Osteocyte (in vitro differentiated cells): ENCODE measurements at regions not wholly inside any gene's neighbourhood (a gene's known extent, or its start where the extent isn't known, plus 50 kb on each side); places are given as distances from the start of the nearest gene placed in this dataset.
"Not testable (repeated sequence)": the region's sequence is repeated elsewhere in the genome, so short reads cannot be mapped to it uniquely, and the experiment has no call there.

Experiments used
- DNase-seq: peaks from one replicate; pipeline ENCODE4 v3.0.0; 2021; ENCODE audit warnings: mixed read lengths; ENCODE audit not compliant: unreplicated experiment; ENCODE audit errors: extremely low spot score
- H3K27ac Mint-ChIP-seq: one replicate; pipeline ENCODE4 v1.8.0; 2021; ENCODE audit warnings: mild to moderate bottlenecking, mixed read lengths; ENCODE audit not compliant: unreplicated experiment
- H3K27me3 Mint-ChIP-seq: one replicate; pipeline ENCODE4 v1.8.0; 2021; ENCODE audit warnings: mixed read lengths; ENCODE audit not compliant: unreplicated experiment
- H3K36me3 Mint-ChIP-seq: one replicate; pipeline ENCODE4 v1.8.0; 2021; ENCODE audit warnings: mixed read lengths; ENCODE audit not compliant: unreplicated experiment
- H3K4me1 Mint-ChIP-seq: one replicate; pipeline ENCODE4 v1.8.0; 2021; ENCODE audit warnings: mixed read lengths; ENCODE audit not compliant: unreplicated experiment
- H3K4me3 Mint-ChIP-seq: one replicate; pipeline ENCODE4 v1.8.0; 2021; ENCODE audit warnings: mild to moderate bottlenecking, moderate library complexity, mixed read lengths; ENCODE audit not compliant: unreplicated experiment
- H3K9me3 Mint-ChIP-seq: one replicate; pipeline ENCODE4 v1.8.0; 2021; ENCODE audit warnings: mixed read lengths; ENCODE audit not compliant: unreplicated experiment
- TF ChIP-seq, protein P1 (sequence below): fragments of 200-600 bp; sonication (generic); IDR thresholded peaks from 2 replicates; pipeline ENCODE4 v1.5.0; 2021; ENCODE audit warnings: antibody characterized with exemption, mild to moderate bottlenecking, moderate library complexity

DNA sequence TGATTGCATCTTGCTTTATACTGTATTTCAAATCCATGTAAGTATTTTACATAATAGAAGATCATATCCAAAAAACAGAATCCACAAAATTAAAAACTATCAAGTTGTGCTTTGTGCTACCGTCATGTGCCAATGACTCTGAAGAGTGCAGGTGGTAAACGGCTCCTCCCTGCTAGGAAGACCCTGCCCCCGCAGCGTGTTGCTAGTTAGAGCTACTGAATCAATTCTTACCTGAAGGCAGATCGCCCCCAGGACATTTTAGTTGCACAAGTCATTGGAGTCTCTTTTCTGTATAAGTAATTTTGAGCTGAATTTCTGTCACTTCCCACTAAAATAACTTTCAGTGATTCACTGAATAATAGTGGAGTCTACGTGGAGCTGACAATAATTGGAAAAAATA, 599.5 kb upstream of the ZFP42 start:
- peaks cover 26% of the 10 kb centered on the region for H3K4me1 Mint-ChIP-seq
- no peak overlapping the region for H3K27ac Mint-ChIP-seq
- H3K9me3 Mint-ChIP-seq: no peaks in the 10 kb centered on the region
- no peak overlapping the region for H3K4me3 Mint-ChIP-seq
- no peaks in the 10 kb centered on the region for H3K36me3 Mint-ChIP-seq
- TF ChIP-seq, protein P1, sequence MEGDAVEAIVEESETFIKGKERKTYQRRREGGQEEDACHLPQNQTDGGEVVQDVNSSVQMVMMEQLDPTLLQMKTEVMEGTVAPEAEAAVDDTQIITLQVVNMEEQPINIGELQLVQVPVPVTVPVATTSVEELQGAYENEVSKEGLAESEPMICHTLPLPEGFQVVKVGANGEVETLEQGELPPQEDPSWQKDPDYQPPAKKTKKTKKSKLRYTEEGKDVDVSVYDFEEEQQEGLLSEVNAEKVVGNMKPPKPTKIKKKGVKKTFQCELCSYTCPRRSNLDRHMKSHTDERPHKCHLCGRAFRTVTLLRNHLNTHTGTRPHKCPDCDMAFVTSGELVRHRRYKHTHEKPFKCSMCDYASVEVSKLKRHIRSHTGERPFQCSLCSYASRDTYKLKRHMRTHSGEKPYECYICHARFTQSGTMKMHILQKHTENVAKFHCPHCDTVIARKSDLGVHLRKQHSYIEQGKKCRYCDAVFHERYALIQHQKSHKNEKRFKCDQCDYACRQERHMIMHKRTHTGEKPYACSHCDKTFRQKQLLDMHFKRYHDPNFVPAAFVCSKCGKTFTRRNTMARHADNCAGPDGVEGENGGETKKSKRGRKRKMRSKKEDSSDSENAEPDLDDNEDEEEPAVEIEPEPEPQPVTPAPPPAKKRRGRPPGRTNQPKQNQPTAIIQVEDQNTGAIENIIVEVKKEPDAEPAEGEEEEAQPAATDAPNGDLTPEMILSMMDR: no peak
- DNase-seq: no peak
- H3K27me3 Mint-ChIP-seq: no peaks in the 10 kb centered on the region

GRCh38 chr4:187408447-187408846, 587.1 kb upstream of the ZFP42 start:
- not testable (repeated sequence) for H3K4me1 Mint-ChIP-seq, H3K4me3 Mint-ChIP-seq, H3K36me3 Mint-ChIP-seq, H3K27ac Mint-ChIP-seq, H3K27me3 Mint-ChIP-seq, DNase-seq
- peaks cover 12% of the 10 kb centered on the region for H3K9me3 Mint-ChIP-seq

GRCh38 chr4:187413564-187414358, 581.8 kb upstream of the ZFP42 start:
- TF ChIP-seq, protein P1: no peak
- Mint-ChIP-seq H3K4me1 (no peaks in the 10 kb centered on the region), H3K27me3 (no peaks in the 10 kb centered on the region), H3K4me3 (no peak overlapping the region), H3K9me3 (no peaks in the 10 kb centered on the region), H3K27ac (no peak overlapping the region), H3K36me3 (no peaks in the 10 kb centered on the region)
- no peak for DNase-seq

DNA sequence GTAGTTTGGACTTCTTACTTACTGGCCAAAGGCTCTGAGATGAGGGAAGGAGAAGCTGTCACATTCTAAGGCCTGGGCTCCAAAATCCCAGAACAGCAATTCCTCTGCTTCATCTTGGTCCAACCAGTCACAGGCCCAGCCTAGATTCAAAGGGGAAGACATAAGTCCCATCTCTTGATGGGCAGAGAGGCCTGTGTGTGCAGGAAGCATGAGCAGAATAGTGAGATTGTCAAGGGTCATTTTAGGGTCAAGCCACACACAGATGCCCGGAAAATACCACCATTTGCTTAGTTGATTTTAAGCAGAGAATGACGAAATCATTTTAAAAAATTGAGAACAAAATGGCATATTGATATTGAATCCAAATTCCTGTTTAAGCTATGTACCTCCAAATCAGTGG, 580.9 kb upstream of the ZFP42 start:
- Mint-ChIP-seq H3K27me3 (no peaks in the 10 kb centered on the region), H3K9me3 (no peaks in the 10 kb centered on the region), H3K4me1 (no peaks in the 10 kb centered on the region), H3K27ac (no peak overlapping the region), H3K4me3 (no peak overlapping the region), H3K36me3 (no peaks in the 10 kb centered on the region)
- TF ChIP-seq, protein P1: no peak
- DNase-seq: no peak

DNA sequence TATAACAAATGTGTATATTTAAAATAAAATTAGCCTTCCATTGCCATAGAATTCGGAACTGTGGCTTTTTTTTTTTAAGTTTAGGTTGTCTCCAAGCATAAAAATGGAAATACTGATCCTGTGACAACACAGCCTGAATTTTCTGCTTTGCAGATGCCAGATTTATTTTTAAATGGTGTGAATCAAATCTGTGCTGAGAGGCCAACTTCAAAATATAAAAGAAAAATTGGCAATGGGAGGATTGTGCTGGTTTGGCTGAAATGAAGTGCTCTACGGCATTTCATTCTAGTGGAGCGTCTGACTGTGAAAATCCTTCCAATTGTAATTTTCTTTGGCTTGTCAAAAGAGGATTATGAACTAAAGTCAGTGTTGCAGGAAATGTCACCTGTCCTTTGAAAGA, 580.3 kb upstream of the ZFP42 start:
- H3K9me3 Mint-ChIP-seq: no peaks in the 10 kb centered on the region
- no peaks in the 10 kb centered on the region for H3K4me1 Mint-ChIP-seq
- no peak for DNase-seq
- H3K27me3 Mint-ChIP-seq: no peaks in the 10 kb centered on the region
- TF ChIP-seq, protein P1: no peak
- H3K27ac Mint-ChIP-seq: no peak overlapping the region
- no peak overlapping the region for H3K4me3 Mint-ChIP-seq
- H3K36me3 Mint-ChIP-seq: no peaks in the 10 kb centered on the region
